ENCODE measurements at regions not wholly inside any gene's neighbourhood (a gene's known extent, or its start where the extent isn't known, plus 50 kb on each side); places are given as distances from the start of the nearest gene placed in this dataset.
"Not testable (repeated sequence)": the region's sequence is repeated elsewhere in the genome, so short reads cannot be mapped to it uniquely, and the experiment has no call there.

DNA sequence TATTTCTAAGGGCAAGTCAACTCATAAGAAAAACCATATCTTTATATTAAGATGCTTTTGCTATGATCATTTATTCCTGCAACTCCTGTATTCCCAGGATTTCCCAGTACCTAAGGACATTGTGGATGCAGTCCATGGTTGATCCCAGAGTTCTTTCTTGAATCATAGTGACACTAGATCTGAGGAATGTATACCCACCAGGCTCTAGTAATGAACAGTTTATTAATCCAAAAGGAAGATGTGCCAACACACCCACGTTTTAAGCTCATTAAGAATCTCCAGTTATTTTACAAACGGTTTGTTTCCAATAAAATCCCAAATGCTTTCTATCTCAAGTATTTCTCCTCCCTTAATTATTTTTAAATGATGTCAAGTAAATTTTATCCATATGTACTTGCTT, 210.8 kb upstream of the ZEB2 start:
- TF ChIP-seq, protein P1, sequence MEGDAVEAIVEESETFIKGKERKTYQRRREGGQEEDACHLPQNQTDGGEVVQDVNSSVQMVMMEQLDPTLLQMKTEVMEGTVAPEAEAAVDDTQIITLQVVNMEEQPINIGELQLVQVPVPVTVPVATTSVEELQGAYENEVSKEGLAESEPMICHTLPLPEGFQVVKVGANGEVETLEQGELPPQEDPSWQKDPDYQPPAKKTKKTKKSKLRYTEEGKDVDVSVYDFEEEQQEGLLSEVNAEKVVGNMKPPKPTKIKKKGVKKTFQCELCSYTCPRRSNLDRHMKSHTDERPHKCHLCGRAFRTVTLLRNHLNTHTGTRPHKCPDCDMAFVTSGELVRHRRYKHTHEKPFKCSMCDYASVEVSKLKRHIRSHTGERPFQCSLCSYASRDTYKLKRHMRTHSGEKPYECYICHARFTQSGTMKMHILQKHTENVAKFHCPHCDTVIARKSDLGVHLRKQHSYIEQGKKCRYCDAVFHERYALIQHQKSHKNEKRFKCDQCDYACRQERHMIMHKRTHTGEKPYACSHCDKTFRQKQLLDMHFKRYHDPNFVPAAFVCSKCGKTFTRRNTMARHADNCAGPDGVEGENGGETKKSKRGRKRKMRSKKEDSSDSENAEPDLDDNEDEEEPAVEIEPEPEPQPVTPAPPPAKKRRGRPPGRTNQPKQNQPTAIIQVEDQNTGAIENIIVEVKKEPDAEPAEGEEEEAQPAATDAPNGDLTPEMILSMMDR (IDR thresholded peaks at IDR 0.05): no peak
- Histone ChIP-seq H3K27me3 (no peaks in the 10 kb centered on the region), H3K36me3 (no peaks in the 10 kb centered on the region), H3K9me3 (no peaks in the 10 kb centered on the region), H3K27ac (no peak overlapping the region), H3K4me3 (no peak overlapping the region), H3K4me1 (no peaks in the 10 kb centered on the region)
- intact Hi-C loops (cut with DNase I): no loop called here
- DNase-seq (no peak), ATAC-seq (no peak)

DNA sequence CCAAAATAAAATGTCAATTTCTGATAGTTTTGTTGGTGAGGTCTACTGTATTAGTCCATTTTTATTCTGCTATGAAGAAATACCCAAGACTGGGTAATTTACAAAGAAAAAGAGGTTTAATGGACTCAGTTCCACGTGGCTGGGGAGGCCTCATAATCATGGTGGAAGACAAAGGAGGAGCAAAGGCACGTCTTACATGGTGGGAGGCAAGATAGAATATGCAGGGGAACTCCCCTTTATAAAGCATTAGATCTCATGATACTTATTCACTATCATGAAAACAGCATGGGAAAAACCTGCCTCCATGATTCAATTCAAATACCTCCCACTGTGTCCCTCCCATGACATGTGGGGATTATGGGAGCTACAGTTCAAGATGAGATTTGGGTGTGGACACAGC, 204.5 kb upstream of the ZEB2 start:
- ATAC-seq; H3K27ac ChIP-seq; intact Hi-C loops (cut with DNase I); H3K36me3 ChIP-seq; DNase-seq; H3K9me3 ChIP-seq; H3K27me3 ChIP-seq; H3K4me3 ChIP-seq; H3K4me1 ChIP-seq: not testable (repeated sequence)

DNA sequence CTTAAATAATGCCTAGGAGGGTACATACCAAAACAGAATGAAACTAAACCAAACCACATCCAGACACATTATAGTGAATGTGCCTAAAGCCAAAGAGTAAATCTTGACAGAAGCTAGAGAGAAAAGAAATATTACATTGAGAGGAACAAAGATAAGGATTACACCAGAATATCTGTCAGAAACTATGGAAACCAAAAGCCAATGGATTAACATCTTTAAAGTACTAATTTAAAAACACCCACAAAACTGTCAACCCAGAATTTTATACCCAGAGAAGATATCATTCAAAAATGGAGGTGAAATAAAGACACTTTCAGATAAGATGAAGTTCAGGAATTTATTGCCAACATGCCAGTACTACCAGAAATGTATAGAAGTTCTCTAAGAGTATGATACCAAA, 198.5 kb upstream of the ZEB2 start:
- TF ChIP-seq, protein P1 (IDR thresholded peaks at IDR 0.05): no peak
- Histone ChIP-seq H3K4me3 (no peak overlapping the region), H3K9me3 (peaks cover 10% of the 10 kb centered on the region), H3K36me3 (no peaks in the 10 kb centered on the region), H3K4me1 (no peaks in the 10 kb centered on the region), H3K27me3 (no peaks in the 10 kb centered on the region), H3K27ac (no peak overlapping the region)
- no peak for DNase-seq
- intact Hi-C loops (cut with DNase I): no loop called here
- no peak for ATAC-seq

DNA sequence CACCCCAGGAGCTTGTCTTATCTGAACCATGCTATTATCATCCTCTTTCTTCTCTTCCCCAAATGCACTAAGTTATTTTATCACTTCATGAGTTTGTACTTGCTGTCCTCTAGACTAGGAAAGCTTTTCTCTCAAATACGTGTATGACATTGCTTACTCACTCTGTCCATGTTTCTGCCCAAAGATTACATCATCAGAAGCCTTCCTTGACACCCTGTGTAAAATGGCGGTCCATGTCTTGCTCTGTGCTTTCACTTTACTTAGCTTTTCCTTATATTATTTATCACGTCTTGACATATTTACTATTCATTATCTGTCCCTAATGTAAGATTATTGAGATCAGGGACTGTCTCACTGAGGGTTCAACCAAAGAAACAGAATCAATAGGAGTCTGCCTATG, 196.1 kb upstream of the ZEB2 start:
- Histone ChIP-seq H3K9me3 (peaks cover 10% of the 10 kb centered on the region), H3K36me3 (no peaks in the 10 kb centered on the region), H3K4me3 (no peak overlapping the region), H3K27me3 (no peaks in the 10 kb centered on the region), H3K4me1 (peaks cover 5% of the 10 kb centered on the region), H3K27ac (no peak overlapping the region)
- TF ChIP-seq, protein P1 (IDR thresholded peaks at IDR 0.05): no peak
- DNase-seq (no peak), ATAC-seq (no peak)
- intact Hi-C loops (cut with DNase I): no loop called here

DNA sequence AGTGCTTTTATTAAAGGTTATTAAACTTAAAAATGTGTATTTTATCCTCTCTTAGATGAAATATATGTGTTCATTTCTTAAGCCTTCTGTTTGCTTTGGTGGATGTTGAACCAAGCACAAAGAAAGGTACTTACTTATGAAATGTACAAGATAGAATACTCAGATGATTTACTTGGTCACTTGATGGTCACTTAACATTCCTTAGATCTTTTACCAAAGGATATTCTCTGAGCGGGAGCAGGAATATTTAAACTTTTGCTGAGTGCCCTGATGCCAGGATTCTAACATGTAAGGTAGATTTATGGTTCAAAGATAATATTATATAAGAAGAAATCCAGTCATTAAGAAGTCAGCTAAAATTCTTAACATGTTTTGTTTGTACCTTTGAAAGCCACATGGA, 193.5 kb upstream of the ZEB2 start:
- Histone ChIP-seq H3K9me3 (peaks cover 8% of the 10 kb centered on the region), H3K4me3 (no peak overlapping the region), H3K36me3 (no peaks in the 10 kb centered on the region), H3K4me1 (peaks cover 5% of the 10 kb centered on the region), H3K27ac (no peak overlapping the region), H3K27me3 (no peaks in the 10 kb centered on the region)
- TF ChIP-seq, protein P1 (IDR thresholded peaks at IDR 0.05): no peak
- intact Hi-C loops (cut with DNase I): no loop called here
- ATAC-seq (peak; percentile 62), DNase-seq (no peak)

DNA sequence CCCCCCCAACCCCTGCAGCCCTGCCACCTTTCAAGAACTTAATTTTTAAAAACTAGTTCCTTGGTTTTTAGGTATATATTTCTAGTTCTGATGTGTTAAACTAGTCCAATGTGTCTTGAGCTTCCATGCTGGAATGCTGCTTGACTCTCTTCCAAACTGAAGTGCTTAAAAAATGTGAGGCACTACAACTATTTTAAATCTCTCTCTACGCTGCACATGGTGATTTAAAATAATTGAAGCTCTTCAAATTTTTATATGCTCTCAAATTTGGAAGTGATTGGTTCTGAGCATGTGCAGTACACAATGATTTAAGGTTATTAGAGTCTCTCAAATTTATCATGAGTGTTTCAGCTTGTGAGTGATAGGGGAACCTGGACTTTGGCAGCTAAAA, 192.6 kb upstream of the ZEB2 start:
- H3K9me3 ChIP-seq: no peaks in the 10 kb centered on the region
- intact Hi-C loops (cut with DNase I): no loop called here
- H3K4me3 ChIP-seq: no peak overlapping the region
- ATAC-seq: peak; percentile 55
- no peaks in the 10 kb centered on the region for H3K27me3 ChIP-seq
- H3K27ac ChIP-seq: no peak overlapping the region
- H3K4me1 ChIP-seq: peaks cover 5% of the 10 kb centered on the region
- no peak for DNase-seq
- TF ChIP-seq, protein P1 (IDR thresholded peaks at IDR 0.05): no peak
- no peaks in the 10 kb centered on the region for H3K36me3 ChIP-seq
